Stimulated activated naive CD4-positive, alpha-beta T cell (primary cell): ENCODE measurements at regions not wholly inside any gene's neighbourhood (a gene's known extent, or its start where the extent isn't known, plus 50 kb on each side); places are given as distances from the start of the nearest gene placed in this dataset.
A peak's percentile ranks its signal among the peaks of the same experiment; 100 is the strongest.

Experiments
- DNase-seq, 6 experiments: peaks; one replicate each; lab custom pipeline; 2025; lab: John Stamatoyannopoulos, UW

GRCh38 chr3:28646435-28646834, 297.8 kb upstream of the AZI2 start:
- no peak for DNase-seq

GRCh38 chr3:28649266-28649665, 300.6 kb upstream of the AZI2 start:
- no peak for DNase-seq

GRCh38 chr3:28651159-28651558, 302.5 kb upstream of the AZI2 start:
- DNase-seq = no peak

GRCh38 chr3:28664123-28664522, 315.5 kb upstream of the AZI2 start:
- DNase-seq = no peak

- DNase-seq = peak in 3 of 6 experiments; percentile 4 to 8 (median 5)
These were observed 319.3 kb upstream of the AZI2 start for GRCh38 chr3:28667646-28668621.

GRCh38 chr3:28669870-28670269, 321.2 kb upstream of the AZI2 start:
- no peak for DNase-seq

GRCh38 chr3:28672406-28672805, 323.8 kb upstream of the AZI2 start:
- no peak for DNase-seq

- no peak for DNase-seq
These were observed 324.8 kb upstream of the AZI2 start for GRCh38 chr3:28673446-28673845.

- no peak for DNase-seq
These were observed 325.6 kb upstream of the AZI2 start for GRCh38 chr3:28674212-28674611.

- DNase-seq = no peak
These were observed 329.0 kb upstream of the AZI2 start for GRCh38 chr3:28677581-28677980.

GRCh38 chr3:28678086-28678485, 329.5 kb upstream of the AZI2 start:
- no peak for DNase-seq

GRCh38 chr3:28680050-28680449, 331.4 kb upstream of the AZI2 start:
- no peak for DNase-seq

GRCh38 chr3:28682121-28682520, 333.5 kb upstream of the AZI2 start:
- DNase-seq = no peak

GRCh38 chr3:28690176-28690575, 341.6 kb upstream of the AZI2 start:
- DNase-seq = no peak

- DNase-seq = no peak
These were observed 350.1 kb upstream of the AZI2 start for GRCh38 chr3:28698706-28699105.

- DNase-seq = no peak
These were observed 350.7 kb upstream of the AZI2 start for GRCh38 chr3:28699283-28699682.

- no peak for DNase-seq
These were observed 352.1 kb upstream of the AZI2 start for GRCh38 chr3:28700728-28701127.

GRCh38 chr3:28703843-28704242, 355.2 kb upstream of the AZI2 start:
- DNase-seq = no peak

- no peak for DNase-seq
These were observed 362.7 kb upstream of the AZI2 start for GRCh38 chr3:28711293-28711692.

- no peak for DNase-seq
These were observed 368.3 kb upstream of the AZI2 start for GRCh38 chr3:28716939-28717338.

- no peak for DNase-seq
These were observed 369.6 kb upstream of the AZI2 start for GRCh38 chr3:28718074-28718849.

GRCh38 chr3:28726840-28727239, 378.2 kb upstream of the AZI2 start:
- no peak for DNase-seq

- no peak for DNase-seq
These were observed 378.7 kb upstream of the AZI2 start for GRCh38 chr3:28727307-28727706.
